ENCODE measurements at regions not wholly inside any gene's neighbourhood (a gene's known extent, or its start where the extent isn't known, plus 50 kb on each side); places are given as distances from the start of the nearest gene placed in this dataset.

DNA sequence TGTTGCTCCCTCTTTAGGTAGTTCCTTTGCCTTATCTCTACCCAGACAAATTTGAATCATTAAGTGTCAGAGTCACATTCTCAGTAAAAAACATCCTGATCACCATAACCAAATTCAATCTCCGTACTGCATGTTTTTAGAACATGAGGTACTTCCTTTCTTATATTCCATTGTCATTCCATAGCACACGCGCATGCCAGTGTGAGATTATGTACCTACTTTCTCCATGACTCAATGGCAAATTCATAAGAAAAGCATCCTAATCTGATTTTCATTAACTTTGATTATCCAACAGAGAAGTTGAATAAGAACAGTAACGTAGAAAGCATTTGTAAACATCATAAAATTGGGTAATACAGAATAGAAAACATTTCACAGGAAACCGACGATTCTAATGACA, 1118.6 kb upstream of the CDH9 start:
- TF ChIP-seq CTCF (IDR thresholded peaks at IDR 0.05; ENCODE audit: low read length, missing control alignments): no peak
- peak; percentile 60 for DNase-seq (ENCODE audit: low read depth)
- H3K4me3 ChIP-seq (replicated peaks; ENCODE audit: low read depth, low read length): no peak overlapping the region

- no peak for DNase-seq (ENCODE audit: low read depth)
- H3K4me3 ChIP-seq (replicated peaks; ENCODE audit: low read depth, low read length): no peak overlapping the region
- TF ChIP-seq CTCF (IDR thresholded peaks at IDR 0.05; ENCODE audit: low read length, missing control alignments): no peak
These were observed 1105.1 kb upstream of the CDH9 start for GRCh38 chr5:28143519-28143918.

- H3K4me3 ChIP-seq (replicated peaks; ENCODE audit: low read depth, low read length): no peak overlapping the region
- TF ChIP-seq CTCF (IDR thresholded peaks at IDR 0.05; ENCODE audit: low read length, missing control alignments): no peak
- DNase-seq (ENCODE audit: low read depth): no peak
These were observed 1093.8 kb upstream of the CDH9 start for GRCh38 chr5:28132151-28132550.

DNA sequence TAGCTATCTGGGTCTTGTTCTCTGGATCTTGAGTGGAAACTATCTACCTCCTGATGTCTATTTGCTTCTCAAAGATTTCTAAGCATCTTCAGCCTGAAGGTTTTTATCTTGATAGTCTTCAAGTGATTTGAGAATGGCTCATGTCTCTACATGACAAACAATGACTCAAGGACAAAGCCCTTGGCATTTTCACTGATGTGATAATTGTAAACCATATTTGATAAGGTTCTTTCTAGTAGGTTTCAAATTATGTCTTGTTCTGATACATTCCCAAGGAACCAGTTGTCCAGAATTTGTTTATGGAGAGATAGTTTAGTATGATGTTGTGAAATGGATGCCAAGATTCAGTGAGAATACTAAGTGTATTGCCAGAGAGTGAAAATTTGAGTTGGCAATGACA, 1079.3 kb upstream of the CDH9 start:
- TF ChIP-seq CTCF (IDR thresholded peaks at IDR 0.05; ENCODE audit: low read length, missing control alignments): no peak
- no peak overlapping the region for H3K4me3 ChIP-seq (replicated peaks; ENCODE audit: low read depth, low read length)
- DNase-seq (ENCODE audit: low read depth): peak; percentile 0

DNA sequence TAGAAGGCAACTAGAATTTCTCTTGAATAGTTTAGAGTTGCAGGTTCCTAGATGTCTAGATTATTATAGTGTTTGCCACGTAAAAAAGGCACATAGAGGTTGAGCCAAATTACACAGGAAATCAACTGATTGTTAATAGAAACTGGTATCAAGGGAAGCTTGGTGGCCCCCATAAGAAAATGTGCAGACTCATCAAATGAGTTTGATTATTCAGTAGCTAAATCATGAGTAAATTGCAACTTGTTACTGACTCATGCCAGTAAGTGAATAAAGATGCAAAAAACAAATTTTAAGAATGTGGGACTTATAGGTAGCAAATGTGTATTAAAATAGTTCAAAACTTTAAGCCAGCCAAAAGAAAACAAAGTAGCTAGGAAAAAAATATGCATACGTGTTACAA, 1078.9 kb upstream of the CDH9 start:
- TF ChIP-seq CTCF (IDR thresholded peaks at IDR 0.05; ENCODE audit: low read length, missing control alignments): no peak
- DNase-seq (ENCODE audit: low read depth): no peak
- H3K4me3 ChIP-seq (replicated peaks; ENCODE audit: low read depth, low read length): no peak overlapping the region

- H3K4me3 ChIP-seq (replicated peaks; ENCODE audit: low read depth, low read length): no peak overlapping the region
- peak; percentile 0 for DNase-seq (ENCODE audit: low read depth)
- TF ChIP-seq CTCF (IDR thresholded peaks at IDR 0.05; ENCODE audit: low read length, missing control alignments): no peak
These were observed 1072.4 kb upstream of the CDH9 start for GRCh38 chr5:28110781-28111180.

GRCh38 chr5:28104080-28104479, 1065.7 kb upstream of the CDH9 start:
- TF ChIP-seq CTCF (IDR thresholded peaks at IDR 0.05; ENCODE audit: low read length, missing control alignments): no peak
- H3K4me3 ChIP-seq (replicated peaks; ENCODE audit: low read depth, low read length): no peak overlapping the region
- DNase-seq (ENCODE audit: low read depth): no peak

Measured in fibroblast of pulmonary artery (primary cell).